ENCODE measurements at regions not wholly inside any gene's neighbourhood (a gene's known extent, or its start where the extent isn't known, plus 50 kb on each side); places are given as distances from the start of the nearest gene placed in this dataset.

DNA sequence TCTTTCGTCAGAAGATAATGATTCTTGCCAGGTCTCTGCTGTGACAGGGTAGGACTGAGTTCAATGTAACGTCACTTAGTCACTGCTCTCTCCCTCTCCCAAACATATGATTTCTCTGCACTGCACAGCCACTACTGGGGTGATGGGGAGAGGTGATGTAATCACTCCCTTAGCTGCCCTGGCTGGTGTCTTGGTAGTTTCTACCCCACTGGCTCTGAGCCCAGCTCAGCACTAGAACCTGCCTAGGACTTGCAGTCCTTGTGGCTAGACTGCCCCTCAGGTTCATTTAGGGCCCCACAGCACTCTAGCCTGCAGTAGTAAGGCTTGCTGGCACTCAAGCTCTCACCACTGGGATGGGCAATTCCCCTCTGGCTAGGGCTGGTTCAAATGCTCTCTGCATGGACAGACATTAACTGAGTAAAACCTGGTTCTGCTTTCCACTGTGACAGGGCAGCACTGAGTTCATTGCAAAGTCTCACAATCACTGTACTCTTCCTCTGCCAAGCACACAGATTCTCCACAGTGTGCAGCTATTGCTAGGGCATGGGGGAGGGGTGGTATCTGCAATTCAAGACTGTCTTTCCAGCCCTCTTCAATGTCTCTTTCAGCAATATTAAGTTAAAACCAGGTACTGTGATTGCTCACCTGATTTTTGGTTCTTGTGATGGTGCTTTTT is 571.4 kb upstream of the FAT3 start:
- intact Hi-C loops (cut with DNase I) = no loop called here
- DNase-seq (ENCODE audit: low spot score in 2 of 2) = no peak
- Histone ChIP-seq H3K36me3 (no peaks in the 10 kb centered on the region), H3K4me1 (no peaks in the 10 kb centered on the region), H3K27me3 (no peaks in the 10 kb centered on the region), H3K4me3 (no peak overlapping the region), H3K27ac (no peak overlapping the region), H3K9me3 (no peaks in the 10 kb centered on the region)
- TF ChIP-seq, protein P1, sequence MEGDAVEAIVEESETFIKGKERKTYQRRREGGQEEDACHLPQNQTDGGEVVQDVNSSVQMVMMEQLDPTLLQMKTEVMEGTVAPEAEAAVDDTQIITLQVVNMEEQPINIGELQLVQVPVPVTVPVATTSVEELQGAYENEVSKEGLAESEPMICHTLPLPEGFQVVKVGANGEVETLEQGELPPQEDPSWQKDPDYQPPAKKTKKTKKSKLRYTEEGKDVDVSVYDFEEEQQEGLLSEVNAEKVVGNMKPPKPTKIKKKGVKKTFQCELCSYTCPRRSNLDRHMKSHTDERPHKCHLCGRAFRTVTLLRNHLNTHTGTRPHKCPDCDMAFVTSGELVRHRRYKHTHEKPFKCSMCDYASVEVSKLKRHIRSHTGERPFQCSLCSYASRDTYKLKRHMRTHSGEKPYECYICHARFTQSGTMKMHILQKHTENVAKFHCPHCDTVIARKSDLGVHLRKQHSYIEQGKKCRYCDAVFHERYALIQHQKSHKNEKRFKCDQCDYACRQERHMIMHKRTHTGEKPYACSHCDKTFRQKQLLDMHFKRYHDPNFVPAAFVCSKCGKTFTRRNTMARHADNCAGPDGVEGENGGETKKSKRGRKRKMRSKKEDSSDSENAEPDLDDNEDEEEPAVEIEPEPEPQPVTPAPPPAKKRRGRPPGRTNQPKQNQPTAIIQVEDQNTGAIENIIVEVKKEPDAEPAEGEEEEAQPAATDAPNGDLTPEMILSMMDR (IDR thresholded peaks at IDR 0.05) = no peak

DNA sequence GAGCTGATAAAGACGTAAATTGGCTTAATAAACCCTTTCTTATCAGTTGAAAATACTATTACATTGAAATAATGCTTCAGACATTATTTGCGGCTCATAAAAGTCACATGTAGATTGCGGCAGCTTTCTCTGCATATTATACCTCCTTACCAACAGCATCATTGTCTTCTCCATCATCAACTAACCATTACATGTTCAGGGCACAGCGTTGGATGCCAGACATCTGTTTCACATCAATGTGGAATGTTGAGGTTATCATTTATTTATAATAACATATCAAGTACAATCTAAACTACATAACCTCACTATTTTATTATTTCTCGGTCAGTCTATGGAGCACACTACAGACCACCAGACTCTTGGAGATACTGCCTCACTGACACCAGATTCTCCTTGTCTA is 573.8 kb upstream of the FAT3 start:
- no peak overlapping the region for H3K27ac ChIP-seq
- H3K9me3 ChIP-seq = no peaks in the 10 kb centered on the region
- no peaks in the 10 kb centered on the region for H3K36me3 ChIP-seq
- DNase-seq (ENCODE audit: low spot score in 2 of 2) = no peak
- no peaks in the 10 kb centered on the region for H3K27me3 ChIP-seq
- H3K4me3 ChIP-seq = no peak overlapping the region
- H3K4me1 ChIP-seq = no peaks in the 10 kb centered on the region
- intact Hi-C loops (cut with DNase I) = no loop called here
- TF ChIP-seq, protein P1 (IDR thresholded peaks at IDR 0.05) = no peak

DNA sequence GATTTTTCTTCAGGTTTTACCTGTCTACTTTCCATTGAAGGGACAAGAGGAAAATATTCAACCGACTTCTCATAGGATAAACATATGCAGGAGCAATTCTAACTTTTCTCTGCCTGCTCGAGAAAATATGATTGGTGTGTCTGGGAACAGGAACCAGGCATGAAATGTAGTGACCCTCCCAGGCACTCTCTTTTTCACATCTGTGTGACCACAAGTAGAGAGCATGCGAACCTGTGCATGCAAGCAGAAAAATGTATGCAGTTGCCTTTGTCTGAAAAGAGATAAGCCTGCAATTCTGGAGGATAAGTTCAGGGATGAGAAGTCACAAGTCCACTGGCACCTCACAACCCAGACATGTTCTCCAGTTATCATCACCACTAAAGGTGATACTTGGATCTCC is 583.5 kb upstream of the FAT3 start:
- intact Hi-C loops (cut with DNase I) = no loop called here
- Histone ChIP-seq H3K4me1 (no peaks in the 10 kb centered on the region), H3K4me3 (no peak overlapping the region), H3K27ac (no peak overlapping the region), H3K27me3 (no peaks in the 10 kb centered on the region), H3K36me3 (no peaks in the 10 kb centered on the region), H3K9me3 (no peaks in the 10 kb centered on the region)
- TF ChIP-seq, protein P1 (IDR thresholded peaks at IDR 0.05) = no peak
- DNase-seq (ENCODE audit: low spot score in 2 of 2) = no peak

DNA sequence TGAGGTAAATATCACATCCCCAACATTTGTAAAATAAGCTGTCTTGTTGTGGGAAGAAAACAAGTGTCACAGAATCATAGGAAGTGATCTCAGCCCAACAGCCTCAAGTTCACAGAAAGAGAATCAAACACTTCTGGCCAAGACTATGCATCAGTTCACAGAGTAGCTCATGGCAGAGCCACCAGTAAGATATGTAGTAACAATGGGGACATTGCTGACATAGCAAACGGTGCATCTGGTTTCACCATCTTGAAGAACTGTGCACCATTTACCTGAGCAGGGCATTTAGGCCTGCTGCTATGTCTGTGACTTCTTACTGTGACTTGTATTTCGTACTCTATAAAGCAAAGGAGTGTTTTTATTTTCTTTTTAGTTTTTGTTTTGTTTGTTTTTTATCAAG is 585.3 kb upstream of the FAT3 start:
- no peak for DNase-seq (ENCODE audit: low spot score in 2 of 2)
- H3K36me3 ChIP-seq = no peaks in the 10 kb centered on the region

DNA sequence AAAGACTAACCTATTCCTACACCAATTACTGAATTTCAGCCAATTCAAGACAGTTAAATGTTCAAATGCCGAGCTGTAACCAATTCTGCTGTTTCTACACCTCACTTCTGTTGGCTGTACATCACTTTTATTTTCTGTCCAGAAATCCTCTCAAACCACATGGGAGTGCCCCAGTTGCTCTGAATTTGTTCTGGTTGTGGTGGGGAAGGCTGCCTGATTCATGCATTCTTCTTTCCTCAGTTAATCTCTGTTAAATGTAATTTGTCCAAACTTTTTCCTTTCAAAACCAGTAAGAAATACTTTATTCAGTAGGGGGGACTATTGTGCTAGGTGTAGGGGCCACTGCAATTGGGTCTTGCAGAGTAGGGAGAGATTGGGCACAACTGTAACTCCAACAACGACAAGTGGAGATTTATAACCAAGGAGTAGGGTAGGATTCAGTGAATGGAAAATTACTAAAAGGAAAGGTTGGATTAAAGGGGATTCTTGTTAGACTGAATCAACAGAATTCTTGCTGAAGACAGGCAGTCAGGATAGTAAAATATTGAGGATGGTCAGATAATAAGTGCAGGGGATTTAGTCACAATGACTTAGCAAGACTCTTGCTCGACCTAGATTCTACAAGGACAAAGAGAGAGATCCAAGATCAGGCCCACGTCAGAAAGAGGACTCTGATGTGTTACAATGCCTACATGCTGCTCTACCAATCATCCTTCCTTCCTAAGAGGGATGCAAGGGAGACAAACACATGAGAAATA is 593.5 kb upstream of the FAT3 start:
- DNase-seq (ENCODE audit: low spot score in 2 of 2) = no peak
- no peaks in the 10 kb centered on the region for H3K36me3 ChIP-seq
- H3K4me1 ChIP-seq = no peaks in the 10 kb centered on the region
- TF ChIP-seq, protein P1 (IDR thresholded peaks at IDR 0.05) = no peak
- H3K4me3 ChIP-seq = no peak overlapping the region
- no peaks in the 10 kb centered on the region for H3K9me3 ChIP-seq
- H3K27me3 ChIP-seq = no peaks in the 10 kb centered on the region
- H3K27ac ChIP-seq = no peak overlapping the region
- intact Hi-C loops (cut with DNase I) = no loop called here

More for the DNA sequence above, 585.3 kb upstream of the FAT3 start:
- TF ChIP-seq, protein P1 (IDR thresholded peaks at IDR 0.05) = no peak
- intact Hi-C loops (cut with DNase I) = no loop called here
- Histone ChIP-seq H3K27ac (no peak overlapping the region), H3K4me3 (no peak overlapping the region), H3K27me3 (no peaks in the 10 kb centered on the region), H3K9me3 (no peaks in the 10 kb centered on the region), H3K4me1 (no peaks in the 10 kb centered on the region)

Measured in ascending aorta (tissue), 2 donors.